CD14-positive monocyte (primary cell): ENCODE measurements at regions not wholly inside any gene's neighbourhood (a gene's known extent, or its start where the extent isn't known, plus 50 kb on each side); places are given as distances from the start of the nearest gene placed in this dataset.
A peak's percentile ranks its signal among the peaks of the same experiment; 100 is the strongest.

Source experiments
- DNase-seq, 3 donors: peaks; one replicate each; pipeline ENCODE4 v3.0.0-alpha.2; 2011 to 2022
- H2AFZ ChIP-seq: 2 replicates; pipeline ENCODE4 v1.6.0; 2012; ENCODE audit warnings: mild to moderate bottlenecking, low read depth, low read length, inconsistent platforms; ENCODE audit not compliant: insufficient read depth, poor library complexity, severe bottlenecking
- H3K27ac ChIP-seq, 2 donors: 1 replicate in 1 of 2; 2 replicates in 1 of 2; pipeline ENCODE4 v1.5.1; 2012 to 2013; ENCODE audit warnings: low read length in 2 of 2, control low read depth in 1 of 2, inconsistent platforms in 1 of 2, low read depth in 1 of 2, mild to moderate bottlenecking in 1 of 2
- H3K27me3 ChIP-seq, 2 donors: one replicate each; pipeline versions ENCODE4 v1.6.0 to v1.6.1; 2011 to 2013; ENCODE audit warnings: low read length in 2 of 2; ENCODE audit not compliant: control insufficient read depth in 2 of 2, insufficient read depth in 2 of 2
- H3K36me3 ChIP-seq, 2 donors: replicated peaks in 1 of 2; 1 replicate in 1 of 2; 2 replicates in 1 of 2; pipeline versions ENCODE4 v1.5.1 to v1.6.1; 2012 to 2013; ENCODE audit warnings: low read length in 2 of 2, control low read depth in 1 of 2, inconsistent platforms in 1 of 2, mild to moderate bottlenecking in 1 of 2; ENCODE audit not compliant: insufficient read depth in 2 of 2, control insufficient read depth in 1 of 2
- H3K4me1 ChIP-seq, 2 donors: 1 replicate in 1 of 2; 2 replicates in 1 of 2; pipeline versions ENCODE4 v1.5.1 to v1.6.1; 2012 to 2013; ENCODE audit warnings: low read length in 2 of 2, control low read depth in 1 of 2, inconsistent platforms in 1 of 2, mild to moderate bottlenecking in 1 of 2, moderate library complexity in 1 of 2; ENCODE audit not compliant: insufficient read depth in 2 of 2, control insufficient read depth in 1 of 2
- H3K4me2 ChIP-seq: replicated peaks from 2 replicates; pipeline ENCODE3; 2012; ENCODE audit warnings: low read length, moderate library complexity, mild to moderate bottlenecking; ENCODE audit not compliant: poor library complexity, severe bottlenecking; ENCODE audit errors: extremely low read depth
- H3K4me3 ChIP-seq, 3 experiments: fragments of 200-600 bp in 1 of 3; sonication (generic) in 1 of 3; replicated peaks in 1 of 3; 1 replicate in 2 of 3; 2 replicates in 1 of 3; pipeline ENCODE4 v1.5.1; 2011 to 2013; ENCODE audit warnings: low read length in 3 of 3, mild to moderate bottlenecking in 3 of 3, control low read depth in 2 of 3, low read depth in 2 of 3, inconsistent platforms in 1 of 3, moderate library complexity in 1 of 3
- H3K79me2 ChIP-seq: 2 replicates; pipeline ENCODE4 v1.6.0; 2012; ENCODE audit warnings: mild to moderate bottlenecking, control low read depth, inconsistent platforms, low read length, moderate library complexity; ENCODE audit not compliant: insufficient read depth
- H3K9ac ChIP-seq: 2 replicates; pipeline ENCODE4 v1.6.0; 2017; ENCODE audit warnings: low read length, mild to moderate bottlenecking; ENCODE audit not compliant: insufficient read depth, poor library complexity, severe bottlenecking
- H3K9me3 ChIP-seq, 2 donors: replicated peaks in 1 of 2; 1 replicate in 1 of 2; 2 replicates in 1 of 2; pipeline versions ENCODE4 v1.5.1 to v1.6.1; 2012 to 2013; ENCODE audit warnings: low read length in 2 of 2, control low read depth in 1 of 2; ENCODE audit not compliant: control insufficient read depth in 1 of 2, insufficient read depth in 1 of 2
- H4K20me1 ChIP-seq: 2 replicates; pipeline ENCODE4 v1.6.0; 2012; ENCODE audit warnings: mild to moderate bottlenecking, low read length, control low read depth, moderate library complexity; ENCODE audit not compliant: insufficient read depth
- H3K27ac Mint-ChIP-seq, 7 donors: one replicate each; pipeline ENCODE4 v1.8.0; 2020; ENCODE audit warnings: mild to moderate bottlenecking in 7 of 7, mixed read lengths in 7 of 7, moderate library complexity in 6 of 7, inconsistent platforms in 2 of 7
- H3K27me3 Mint-ChIP-seq, 3 donors: one replicate each; pipeline ENCODE4 v1.8.0; 2021 to 2022; ENCODE audit warnings: low read depth in 3 of 3, mild to moderate bottlenecking in 3 of 3, mixed read lengths in 3 of 3, moderate library complexity in 3 of 3, inconsistent platforms in 1 of 3
- H3K36me3 Mint-ChIP-seq, 2 donors: one replicate each; pipeline ENCODE4 v1.8.0; 2020; ENCODE audit warnings: mixed read lengths in 2 of 2, inconsistent platforms in 1 of 2, mild to moderate bottlenecking in 1 of 2
- H3K4me1 Mint-ChIP-seq: one replicate; pipeline ENCODE4 v1.8.0; 2020; ENCODE audit warnings: mild to moderate bottlenecking, mixed read lengths
- H3K4me3 Mint-ChIP-seq, 2 donors: one replicate each; pipeline ENCODE4 v1.8.0; 2020; ENCODE audit warnings: mild to moderate bottlenecking in 2 of 2, mixed read lengths in 2 of 2, moderate library complexity in 1 of 2
- H3K9me3 Mint-ChIP-seq, 7 donors: one replicate each; pipeline ENCODE4 v1.8.0; 2020 to 2022; ENCODE audit warnings: mixed read lengths in 7 of 7, mild to moderate bottlenecking in 6 of 7, moderate library complexity in 6 of 7, inconsistent platforms in 2 of 7
- WGBS: methylation state at CpG from one replicate; pipeline ENCODE4 v1.1.5; 2013; ENCODE audit warnings: missing lambda C conversion rate; ENCODE audit not compliant: insufficient coverage; 5-methylcytosine and 5-hydroxymethylcytosine counted together
- intact Hi-C, 2 donors: fragments of 100-400 bp; cut with micrococcal nuclease; formaldehyde crosslinking; loops; one replicate each; pipeline versions ENCODE4 v1.15.0 to v1.15.1; 2023
- TF ChIP-seq, protein P1 (sequence below): fragments of 200-600 bp; IDR thresholded peaks from one replicate; pipeline ENCODE4 v1.8.0; 2022; ENCODE audit warnings: antibody characterized with exemption, mild to moderate bottlenecking

DNA sequence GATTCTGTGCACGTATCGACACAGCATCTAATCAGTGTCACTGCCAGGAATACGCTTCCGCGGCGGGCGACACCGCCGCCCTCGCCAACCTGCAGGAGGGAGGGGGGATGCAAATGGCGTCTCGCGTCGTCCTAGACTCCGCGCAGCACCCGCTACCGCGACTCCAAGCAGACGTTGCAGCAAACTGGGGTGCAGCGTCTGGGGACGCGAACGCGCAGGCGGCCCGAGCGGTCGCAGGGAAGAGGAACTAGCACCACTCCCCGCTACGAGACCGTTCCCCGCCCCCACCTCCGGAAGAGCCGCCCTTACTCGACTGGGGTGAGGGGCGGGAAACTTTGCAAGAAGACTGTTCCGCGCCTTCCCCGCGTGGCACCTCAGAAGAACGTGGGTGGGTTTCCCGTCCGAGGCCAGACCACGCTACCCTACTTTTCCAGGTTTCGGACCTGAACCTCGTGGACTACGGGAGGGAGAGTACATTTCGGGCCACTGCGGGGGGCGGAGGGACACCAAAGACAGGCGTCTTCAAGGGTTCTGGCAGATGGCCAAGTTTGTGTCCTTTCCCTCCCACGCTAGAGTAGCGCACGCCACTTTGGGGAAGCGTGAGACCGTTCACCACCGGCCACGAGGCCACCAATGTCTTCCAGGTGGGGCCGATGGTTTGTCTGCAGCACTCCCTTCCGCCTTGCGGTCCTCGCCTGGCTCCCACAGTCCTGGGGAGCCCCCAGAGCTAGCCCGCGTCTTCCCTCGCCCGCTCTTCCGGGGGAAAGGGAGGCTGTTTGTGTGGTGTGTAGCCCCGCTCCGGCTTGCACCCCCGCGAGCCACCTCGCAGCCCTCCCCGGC is 78.0 kb upstream of the BCOR start:
- H3K36me3 Mint-ChIP-seq: peaks cover 0 to 3% of the 10 kb centered on the region in 2 donors
- H3K27ac Mint-ChIP-seq: peak overlapping the region; percentile 93 to 99 (median 96)
- no peaks in the 10 kb centered on the region for H3K27me3 ChIP-seq
- WGBS: under 1% methylated on average over 31 of the region's 74 CpGs
- peak overlapping the region; percentile 68 for H2AFZ ChIP-seq
- peaks cover 56% of the 10 kb centered on the region for H3K4me1 Mint-ChIP-seq
- peaks cover 7% of the 10 kb centered on the region for H3K79me2 ChIP-seq
- intact Hi-C loops: loop anchor here (10.0 kb wide), 4 partner anchors 89 to 421 kb away; no protein-coding TSS in a partner anchor
- H3K27ac ChIP-seq: peak overlapping the region; percentile 95 to 99
- H3K9me3 ChIP-seq: peaks cover 0 to 6% of the 10 kb centered on the region in 2 donors
- H3K9ac ChIP-seq: peak overlapping the region; percentile 92
- peaks cover 78 to 81% of the 10 kb centered on the region in 2 donors for H3K4me1 ChIP-seq
- TF ChIP-seq, protein P1, sequence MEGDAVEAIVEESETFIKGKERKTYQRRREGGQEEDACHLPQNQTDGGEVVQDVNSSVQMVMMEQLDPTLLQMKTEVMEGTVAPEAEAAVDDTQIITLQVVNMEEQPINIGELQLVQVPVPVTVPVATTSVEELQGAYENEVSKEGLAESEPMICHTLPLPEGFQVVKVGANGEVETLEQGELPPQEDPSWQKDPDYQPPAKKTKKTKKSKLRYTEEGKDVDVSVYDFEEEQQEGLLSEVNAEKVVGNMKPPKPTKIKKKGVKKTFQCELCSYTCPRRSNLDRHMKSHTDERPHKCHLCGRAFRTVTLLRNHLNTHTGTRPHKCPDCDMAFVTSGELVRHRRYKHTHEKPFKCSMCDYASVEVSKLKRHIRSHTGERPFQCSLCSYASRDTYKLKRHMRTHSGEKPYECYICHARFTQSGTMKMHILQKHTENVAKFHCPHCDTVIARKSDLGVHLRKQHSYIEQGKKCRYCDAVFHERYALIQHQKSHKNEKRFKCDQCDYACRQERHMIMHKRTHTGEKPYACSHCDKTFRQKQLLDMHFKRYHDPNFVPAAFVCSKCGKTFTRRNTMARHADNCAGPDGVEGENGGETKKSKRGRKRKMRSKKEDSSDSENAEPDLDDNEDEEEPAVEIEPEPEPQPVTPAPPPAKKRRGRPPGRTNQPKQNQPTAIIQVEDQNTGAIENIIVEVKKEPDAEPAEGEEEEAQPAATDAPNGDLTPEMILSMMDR: no peak
- H3K27me3 Mint-ChIP-seq: peaks cover 0 to 53% (median 5%) of the 10 kb centered on the region in 3 donors
- peak overlapping the region; percentile 82 to 91 for H3K4me3 Mint-ChIP-seq
- peaks cover 0 to 40% (median 31%) of the 10 kb centered on the region in 7 donors for H3K9me3 Mint-ChIP-seq
- H3K4me3 ChIP-seq: peak overlapping the region; percentile 35 to 75 (median 57)
- peak; percentile 71 to 83 (median 83) for DNase-seq
- peak overlapping the region; percentile 80 for H3K4me2 ChIP-seq
- no peaks in the 10 kb centered on the region for H4K20me1 ChIP-seq
- no peaks in the 10 kb centered on the region for H3K36me3 ChIP-seq

DNA sequence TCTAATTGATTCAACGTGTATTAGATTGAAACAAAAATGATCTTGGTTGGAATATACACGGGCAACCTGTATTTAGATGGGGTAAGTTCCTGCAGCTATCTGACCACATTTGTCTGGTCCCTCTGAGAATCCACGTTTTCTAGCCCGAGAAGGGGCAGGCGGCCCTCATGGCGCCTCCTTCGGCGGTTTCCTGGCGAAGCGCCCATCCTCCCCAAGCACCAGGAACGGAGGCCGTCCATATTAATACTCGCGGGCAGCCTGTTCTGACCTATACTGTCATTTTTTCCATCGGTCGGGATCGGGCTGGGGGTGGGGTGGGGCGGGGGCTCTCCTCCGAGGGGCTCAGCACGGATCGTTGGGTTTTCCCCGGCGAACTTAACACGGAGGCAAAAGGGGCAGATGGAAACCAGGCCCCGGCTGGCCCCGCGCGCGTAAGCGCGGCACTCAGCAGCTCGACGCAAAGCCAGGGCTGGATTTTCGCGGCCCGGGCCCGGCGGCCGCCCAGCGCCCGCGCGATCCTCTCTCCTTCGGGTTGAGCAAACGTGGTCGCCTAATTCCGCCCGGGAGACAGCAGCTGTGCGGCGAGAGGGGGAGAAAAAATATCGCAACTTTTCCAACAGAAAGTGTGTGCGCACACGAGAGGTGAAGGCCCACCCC is 77.2 kb upstream of the BCOR start:
- Histone ChIP-seq H4K20me1 (no peaks in the 10 kb centered on the region), H3K4me1 (peaks cover 79 to 82% of the 10 kb centered on the region in 2 donors), H3K79me2 (peaks cover 7% of the 10 kb centered on the region), H3K36me3 (no peaks in the 10 kb centered on the region), H3K9me3 (peaks cover 0 to 6% of the 10 kb centered on the region in 2 donors), H3K9ac (peak overlapping the region; percentile 92), H3K27me3 (no peaks in the 10 kb centered on the region), H3K4me2 (peak overlapping the region; percentile 80), H3K4me3 (peak overlapping the region; percentile 7 to 75 (median 57)), H2AFZ (peak overlapping the region; percentile 68), H3K27ac (peak overlapping the region; percentile 95 to 99)
- DNase-seq: peak in 2 of 3 donors; percentile 32 to 35
- peak overlapping the region; percentile 93 to 99 (median 96) for H3K27ac Mint-ChIP-seq
- TF ChIP-seq, protein P1: no peak
- peaks cover 0 to 3% of the 10 kb centered on the region in 2 donors for H3K36me3 Mint-ChIP-seq
- H3K27me3 Mint-ChIP-seq: peaks cover 0 to 61% (median 5%) of the 10 kb centered on the region in 3 donors
- intact Hi-C loops: loop anchor here (5.0 to 10.0 kb wide), 5 partner anchors 68 to 420 kb away; no protein-coding TSS in a partner anchor
- peak overlapping the region; percentile 82 to 91 for H3K4me3 Mint-ChIP-seq
- H3K4me1 Mint-ChIP-seq: peaks cover 59% of the 10 kb centered on the region
- WGBS: 0% methylated on average over 25 of the region's 53 CpGs
- peaks cover 0 to 40% (median 34%) of the 10 kb centered on the region in 7 donors for H3K9me3 Mint-ChIP-seq
